MCF 10A (cell line): ENCODE measurements at regions not wholly inside any gene's neighbourhood (a gene's known extent, or its start where the extent isn't known, plus 50 kb on each side); places are given as distances from the start of the nearest gene placed in this dataset.

ENCODE experiments used
- BruUV-seq: library from RNA; stranded (reverse); fragments of 400-500 nt; replicated peaks from 2 replicates; lab custom pipeline; 2021; lab: Mats Ljungman, UMichigan
- CTCF ChIA-PET: fragments of 300-600 bp; sonication (Branson Sonifier 250); formaldehyde crosslinking; extraction: SDS; loops from one replicate; lab custom pipeline; 2021; ENCODE audit warnings: antibody characterized with exemption, inconsistent platforms; lab: Yijun Ruan, JAX
- POLR2A ChIA-PET: fragments of 300-600, 350-650 bp; sonication (Branson Sonifier 250); formaldehyde crosslinking; extraction: SDS; loops from one replicate; lab custom pipeline; 2020; ENCODE audit warnings: antibody characterized with exemption, inconsistent platforms; lab: Yijun Ruan, JAX
- DNase-seq: peaks from one replicate; pipeline ENCODE4 v3.0.0-alpha.2; 2018; ENCODE audit not compliant: unreplicated experiment
- H3K27ac Mint-ChIP-seq: one replicate; pipeline ENCODE4 v1.8.0; 2022; ENCODE audit warnings: mild to moderate bottlenecking, low read depth, mixed read lengths; ENCODE audit not compliant: unreplicated experiment
- H3K27me3 Mint-ChIP-seq: one replicate; pipeline ENCODE4 v1.8.0; 2022; ENCODE audit warnings: mixed read lengths; ENCODE audit not compliant: insufficient read depth, unreplicated experiment
- H3K36me3 Mint-ChIP-seq: one replicate; pipeline ENCODE4 v1.8.0; 2022; ENCODE audit warnings: mild to moderate bottlenecking, moderate library complexity, mixed read lengths; ENCODE audit not compliant: insufficient read depth, unreplicated experiment
- H3K4me1 Mint-ChIP-seq: one replicate; pipeline ENCODE4 v1.8.0; 2022; ENCODE audit warnings: mixed read lengths; ENCODE audit not compliant: insufficient read depth, unreplicated experiment
- H3K4me3 Mint-ChIP-seq: one replicate; pipeline ENCODE4 v1.8.0; 2022; ENCODE audit warnings: mild to moderate bottlenecking, moderate library complexity, mixed read lengths; ENCODE audit not compliant: unreplicated experiment
- H3K9me3 Mint-ChIP-seq: one replicate; pipeline ENCODE4 v1.8.0; 2022; ENCODE audit warnings: mixed read lengths; ENCODE audit not compliant: unreplicated experiment
- CTCF ChIP-seq: fragments of 200-600 bp; IDR thresholded peaks from one replicate; pipeline ENCODE4 v1.8.0; 2022; ENCODE audit warnings: antibody characterized with exemption, mild to moderate bottlenecking; ENCODE audit not compliant: unreplicated experiment
- intact Hi-C: fragments of 100-400 bp; cut with micrococcal nuclease; formaldehyde crosslinking; loops from 2 replicates; pipeline ENCODE4 v1.14.1; 2022

- BruUV-seq = no TSS peak
- no peaks in the 10 kb centered on the region for H3K4me1 Mint-ChIP-seq
- no peak for DNase-seq
- no peaks in the 10 kb centered on the region for H3K9me3 Mint-ChIP-seq
- H3K27ac Mint-ChIP-seq = no peak overlapping the region
- POLR2A ChIA-PET = interaction anchor here (0.6 to 1.1 kb wide), 5 partner anchors 9 to 62 kb away, joined by 3 to 4 read pairs (median 3); no protein-coding TSS in a partner anchor
- H3K4me3 Mint-ChIP-seq = no peak overlapping the region
- no peaks in the 10 kb centered on the region for H3K36me3 Mint-ChIP-seq
- CTCF ChIA-PET = interaction anchor here (0.7 to 1.5 kb wide), 6 partner anchors 10 to 262 kb away, joined by 3 to 8 read pairs (median 4); partner anchors contain the start of gene RPF1
- no peaks in the 10 kb centered on the region for H3K27me3 Mint-ChIP-seq
- no peak for TF ChIP-seq CTCF
- intact Hi-C loops = no loop called here
Measured at GRCh38 chr1:84740050-84740714, 49.9 kb upstream of the SSX2IP start.
